PFSK-1 (cell line): ENCODE measurements at regions not wholly inside any gene's neighbourhood (a gene's known extent, or its start where the extent isn't known, plus 50 kb on each side); places are given as distances from the start of the nearest gene placed in this dataset.

Experiments
- FOXP2 ChIP-seq: optimal IDR thresholded peaks from 2 replicates; pipeline ENCODE3; 2011; ENCODE audit warnings: borderline replicate concordance, control low read depth, inconsistent platforms; ENCODE audit not compliant: insufficient read depth; ENCODE audit errors: extremely low read length, extremely low read depth
- POLR2AphosphoS5 ChIP-seq: IDR thresholded peaks from 2 replicates; pipeline ENCODE4 v1.6.1; 2012; ENCODE audit warnings: low read depth, mild to moderate bottlenecking, control low read depth, low read length, moderate library complexity
- REST ChIP-seq, 2 experiments: IDR thresholded peaks; 2 replicates each; pipeline versions ENCODE4 v1.6.1 to v1.8.0; 2011 to 2012; ENCODE audit warnings: low read depth in 2 of 2, low read length in 2 of 2, control low read depth in 1 of 2, inconsistent platforms in 1 of 2, mild to moderate bottlenecking in 1 of 2, moderate library complexity in 1 of 2; ENCODE audit not compliant: insufficient read depth in 1 of 2
- SIN3A ChIP-seq: IDR thresholded peaks from 2 replicates; pipeline ENCODE4 v1.6.1; 2012; ENCODE audit warnings: mild to moderate bottlenecking, low read length, moderate library complexity, borderline replicate concordance; ENCODE audit not compliant: insufficient read depth
- TAF1 ChIP-seq: IDR thresholded peaks from 2 replicates; pipeline ENCODE4 v1.6.1; 2012; ENCODE audit warnings: low read length, control low read depth, borderline replicate concordance; ENCODE audit not compliant: insufficient read depth

- TF ChIP-seq POLR2AphosphoS5, result no peak
- no peak for TF ChIP-seq REST (IDR thresholded peaks at IDR 0.05; ENCODE audit: insufficient read depth in 1 of 2, low read depth in 2 of 2, low read length in 2 of 2)
- TF ChIP-seq TAF1, result no peak
- TF ChIP-seq SIN3A, result no peak
- no peak for TF ChIP-seq FOXP2
Measured at GRCh38 chr6:98717322-98717877, 117.0 kb upstream of the POU3F2 start.
